RKO (cell line): ENCODE measurements at regions not wholly inside any gene's neighbourhood (a gene's known extent, or its start where the extent isn't known, plus 50 kb on each side); places are given as distances from the start of the nearest gene placed in this dataset.
A peak's percentile ranks its signal among the peaks of the same experiment; 100 is the strongest.

Experiments
- DNase-seq: peaks from one replicate; pipeline ENCODE4 v3.0.0-alpha.2; 2016; ENCODE audit warnings: low spot score

GRCh38 chr2:173589604-173590275 lies 235.1 kb downstream of the CDCA7 start:
- no peak for DNase-seq

- peak; percentile 84 for DNase-seq
These were observed 235.7 kb downstream of the CDCA7 start for GRCh38 chr2:173590276-173590861.

GRCh38 chr2:173593109-173593508 lies 238.4 kb downstream of the CDCA7 start:
- no peak for DNase-seq

- no peak for DNase-seq
These were observed 241.6 kb downstream of the CDCA7 start for GRCh38 chr2:173596244-173596643.

GRCh38 chr2:173598525-173598924 lies 243.9 kb downstream of the CDCA7 start:
- no peak for DNase-seq

- DNase-seq, result no peak
These were observed 245.2 kb downstream of the CDCA7 start for GRCh38 chr2:173599821-173600359.

- no peak for DNase-seq
These were observed 247.6 kb downstream of the CDCA7 start for GRCh38 chr2:173602153-173602795.

GRCh38 chr2:173605994-173606393 lies 251.3 kb downstream of the CDCA7 start:
- no peak for DNase-seq

GRCh38 chr2:173606619-173607248 lies 252.1 kb downstream of the CDCA7 start:
- no peak for DNase-seq

- DNase-seq, result no peak
These were observed 253.1 kb downstream of the CDCA7 start for GRCh38 chr2:173607606-173608311.

- DNase-seq, result no peak
These were observed 256.4 kb downstream of the CDCA7 start for GRCh38 chr2:173611121-173611520.

- no peak for DNase-seq
These were observed 257.7 kb downstream of the CDCA7 start for GRCh38 chr2:173612354-173612753.

GRCh38 chr2:173613386-173613785 lies 258.7 kb downstream of the CDCA7 start:
- no peak for DNase-seq

GRCh38 chr2:173614265-173614930 lies 259.7 kb downstream of the CDCA7 start:
- no peak for DNase-seq

- DNase-seq, result no peak
These were observed 269.0 kb downstream of the CDCA7 start for GRCh38 chr2:173623438-173624319.

- no peak for DNase-seq
These were observed 270.6 kb downstream of the CDCA7 start for GRCh38 chr2:173625315-173625714.

- no peak for DNase-seq
These were observed 274.4 kb downstream of the CDCA7 start for GRCh38 chr2:173629076-173629475.

- no peak for DNase-seq
These were observed 275.9 kb downstream of the CDCA7 start for GRCh38 chr2:173630425-173631126.

- no peak for DNase-seq
These were observed 276.4 kb downstream of the CDCA7 start for GRCh38 chr2:173631127-173631460.

- peak; percentile 18 for DNase-seq
These were observed 289.5 kb downstream of the CDCA7 start for GRCh38 chr2:173644146-173644545.
